Bronchial epithelial cell (primary cell): ENCODE measurements at regions not wholly inside any gene's neighbourhood (a gene's known extent, or its start where the extent isn't known, plus 50 kb on each side); places are given as distances from the start of the nearest gene placed in this dataset.

Source experiments
- DNase-seq: peaks from one replicate; pipeline ENCODE4 v3.0.0-alpha.2; 2010; ENCODE audit warnings: low read depth
- FAIRE-seq: peaks from 2 replicates; lab custom pipeline; 2011; peaks lifted over from hg19 to GRCh38; lab: Jason Lieb, UNC
- H3K27me3 ChIP-seq: 2 replicates; pipeline ENCODE4 v1.5.1; 2011; ENCODE audit warnings: low read length; ENCODE audit not compliant: control insufficient read depth, insufficient read depth
- H3K36me3 ChIP-seq: 2 replicates; pipeline ENCODE4 v1.5.1; 2011; ENCODE audit warnings: low read length; ENCODE audit not compliant: control insufficient read depth, insufficient read depth
- H3K4me3 ChIP-seq: 2 replicates; pipeline ENCODE4 v1.5.1; 2011; ENCODE audit warnings: mild to moderate bottlenecking, low read depth, low read length, control low read depth
- TF ChIP-seq, protein P1 (sequence below): IDR thresholded peaks from 2 replicates; pipeline ENCODE4 v1.5.1; 2011; ENCODE audit warnings: mild to moderate bottlenecking, moderate library complexity, low read length, control low read depth, inconsistent platforms; ENCODE audit not compliant: insufficient read depth, severe bottlenecking

DNA sequence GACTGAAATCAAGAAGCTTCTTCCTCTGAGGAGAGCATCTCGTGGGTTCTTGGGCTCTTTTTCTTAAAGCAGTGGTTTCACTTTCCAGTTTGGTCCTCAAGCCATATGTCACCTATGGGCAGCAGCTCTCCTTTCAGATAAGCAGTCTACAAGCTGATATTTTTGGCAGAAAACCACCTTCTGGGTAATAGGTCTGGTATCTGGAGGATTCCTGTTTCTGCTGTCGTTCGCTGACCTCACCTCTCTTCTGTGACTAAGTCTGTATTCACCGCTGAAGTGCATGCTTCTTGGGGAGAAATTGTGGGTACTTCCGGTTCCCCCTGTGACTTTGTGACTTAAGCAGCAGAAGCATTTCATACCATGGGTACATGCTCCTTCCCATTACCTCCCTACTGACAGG lies 193.6 kb downstream of the EDN1 start:
- FAIRE-seq (peak; percentile 95), DNase-seq (peak; percentile 98)
- Histone ChIP-seq H3K36me3 (no peaks in the 10 kb centered on the region), H3K4me3 (no peak overlapping the region), H3K27me3 (no peaks in the 10 kb centered on the region)
- TF ChIP-seq, protein P1, sequence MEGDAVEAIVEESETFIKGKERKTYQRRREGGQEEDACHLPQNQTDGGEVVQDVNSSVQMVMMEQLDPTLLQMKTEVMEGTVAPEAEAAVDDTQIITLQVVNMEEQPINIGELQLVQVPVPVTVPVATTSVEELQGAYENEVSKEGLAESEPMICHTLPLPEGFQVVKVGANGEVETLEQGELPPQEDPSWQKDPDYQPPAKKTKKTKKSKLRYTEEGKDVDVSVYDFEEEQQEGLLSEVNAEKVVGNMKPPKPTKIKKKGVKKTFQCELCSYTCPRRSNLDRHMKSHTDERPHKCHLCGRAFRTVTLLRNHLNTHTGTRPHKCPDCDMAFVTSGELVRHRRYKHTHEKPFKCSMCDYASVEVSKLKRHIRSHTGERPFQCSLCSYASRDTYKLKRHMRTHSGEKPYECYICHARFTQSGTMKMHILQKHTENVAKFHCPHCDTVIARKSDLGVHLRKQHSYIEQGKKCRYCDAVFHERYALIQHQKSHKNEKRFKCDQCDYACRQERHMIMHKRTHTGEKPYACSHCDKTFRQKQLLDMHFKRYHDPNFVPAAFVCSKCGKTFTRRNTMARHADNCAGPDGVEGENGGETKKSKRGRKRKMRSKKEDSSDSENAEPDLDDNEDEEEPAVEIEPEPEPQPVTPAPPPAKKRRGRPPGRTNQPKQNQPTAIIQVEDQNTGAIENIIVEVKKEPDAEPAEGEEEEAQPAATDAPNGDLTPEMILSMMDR: no peak

DNA sequence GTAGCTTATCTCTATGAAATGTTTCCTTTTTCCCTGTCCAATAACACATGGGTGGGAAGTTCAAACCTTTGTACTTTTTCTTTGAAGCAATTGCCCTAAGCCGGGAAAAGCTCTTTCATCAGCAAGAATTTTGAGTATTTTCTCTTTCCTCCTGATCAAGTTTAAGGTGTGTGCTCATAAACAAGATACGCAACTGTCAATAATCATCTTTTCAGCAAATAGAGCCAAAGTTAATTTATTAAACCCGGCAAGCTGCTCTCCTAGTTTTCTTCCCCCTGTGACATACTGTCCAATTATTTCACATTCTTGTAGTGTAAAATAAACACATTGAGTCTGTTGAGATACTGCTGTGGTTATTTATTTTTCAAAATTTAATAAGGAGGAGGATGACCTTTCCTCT lies 194.4 kb downstream of the EDN1 start:
- no peaks in the 10 kb centered on the region for H3K27me3 ChIP-seq
- no peaks in the 10 kb centered on the region for H3K36me3 ChIP-seq
- DNase-seq: no peak
- no peak for FAIRE-seq
- TF ChIP-seq, protein P1: no peak
- H3K4me3 ChIP-seq: no peak overlapping the region

DNA sequence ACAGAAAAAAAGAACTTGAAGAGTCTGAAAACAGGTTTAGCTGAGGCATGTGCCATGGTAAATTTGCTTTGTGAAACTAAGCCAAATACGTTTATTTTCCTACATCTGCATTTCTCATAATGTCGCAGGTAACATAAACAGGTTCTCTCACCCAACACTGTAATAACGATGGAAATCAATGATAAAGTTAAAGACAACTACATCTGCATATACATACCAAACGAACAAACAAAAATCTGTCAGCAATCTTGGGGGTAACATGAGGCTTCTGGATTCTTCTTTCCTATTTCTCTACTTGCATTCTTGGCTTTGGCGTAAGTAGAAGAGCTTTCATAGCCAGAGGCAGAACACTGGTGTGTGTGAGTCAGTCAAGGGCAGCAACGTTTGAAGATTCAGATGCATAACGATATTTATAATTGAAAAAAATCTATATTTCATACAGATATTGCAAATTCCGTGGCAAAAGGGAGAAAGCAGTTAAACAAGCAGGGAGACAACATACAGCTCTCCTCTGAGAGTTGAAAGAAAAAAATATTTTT lies 195.1 kb downstream of the EDN1 start:
- Histone ChIP-seq H3K4me3 (no peak overlapping the region), H3K27me3 (no peaks in the 10 kb centered on the region), H3K36me3 (no peaks in the 10 kb centered on the region)
- DNase-seq (peak; percentile 51), FAIRE-seq (no peak)
- TF ChIP-seq, protein P1: no peak

DNA sequence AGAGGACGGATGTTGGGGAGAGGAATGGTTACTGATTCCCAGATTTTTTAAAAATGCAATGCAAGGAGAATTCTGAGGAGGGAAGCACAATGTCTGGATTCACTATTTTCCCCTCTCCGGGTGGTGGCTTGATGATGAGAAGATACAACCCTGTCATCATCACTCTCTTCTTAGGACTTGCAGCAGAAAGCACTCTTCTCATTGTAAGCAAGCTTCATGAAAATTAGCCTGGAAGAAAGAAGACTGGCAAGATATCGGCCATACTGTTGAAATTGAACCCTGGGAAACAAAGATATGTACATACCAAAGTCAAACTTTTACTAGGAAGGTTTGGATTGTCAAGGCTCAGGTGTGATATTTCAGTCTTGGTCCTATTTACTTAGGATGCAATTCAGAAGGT lies 195.7 kb downstream of the EDN1 start:
- FAIRE-seq: no peak
- Histone ChIP-seq H3K27me3 (no peaks in the 10 kb centered on the region), H3K36me3 (no peaks in the 10 kb centered on the region), H3K4me3 (no peak overlapping the region)
- TF ChIP-seq, protein P1: no peak
- no peak for DNase-seq

DNA sequence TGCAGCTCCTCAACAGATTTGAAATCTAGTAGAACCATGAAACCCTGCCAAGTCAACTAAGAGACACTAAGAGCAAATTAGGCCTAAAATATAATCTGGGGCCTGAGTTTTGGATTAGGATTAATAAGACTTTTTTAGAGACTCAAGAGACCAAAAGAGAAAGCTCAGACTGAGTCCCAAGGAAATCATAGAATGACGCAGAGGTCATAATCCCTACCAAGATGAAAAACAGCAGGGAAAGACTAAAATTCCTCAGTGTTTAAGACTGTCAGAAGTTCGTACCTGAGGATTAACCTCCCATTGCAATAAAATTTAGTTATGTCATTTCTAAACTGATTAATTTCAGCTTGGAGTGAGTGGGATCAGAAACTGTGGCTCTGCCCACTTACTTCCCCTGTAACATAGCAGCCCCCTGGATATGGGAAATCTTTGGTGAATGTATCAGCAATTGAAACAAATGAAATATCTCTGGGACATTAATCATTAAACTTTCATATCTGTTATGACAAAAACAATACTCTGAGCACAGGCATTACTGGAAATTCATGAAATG lies 200.3 kb downstream of the EDN1 start:
- Histone ChIP-seq H3K4me3 (no peak overlapping the region), H3K36me3 (no peaks in the 10 kb centered on the region), H3K27me3 (no peaks in the 10 kb centered on the region)
- TF ChIP-seq, protein P1: no peak
- DNase-seq: no peak
- FAIRE-seq: no peak
